ENCODE measurements at regions not wholly inside any gene's neighbourhood (a gene's known extent, or its start where the extent isn't known, plus 50 kb on each side); places are given as distances from the start of the nearest gene placed in this dataset.
"Not testable (repeated sequence)": the region's sequence is repeated elsewhere in the genome, so short reads cannot be mapped to it uniquely, and the experiment has no call there.

DNA sequence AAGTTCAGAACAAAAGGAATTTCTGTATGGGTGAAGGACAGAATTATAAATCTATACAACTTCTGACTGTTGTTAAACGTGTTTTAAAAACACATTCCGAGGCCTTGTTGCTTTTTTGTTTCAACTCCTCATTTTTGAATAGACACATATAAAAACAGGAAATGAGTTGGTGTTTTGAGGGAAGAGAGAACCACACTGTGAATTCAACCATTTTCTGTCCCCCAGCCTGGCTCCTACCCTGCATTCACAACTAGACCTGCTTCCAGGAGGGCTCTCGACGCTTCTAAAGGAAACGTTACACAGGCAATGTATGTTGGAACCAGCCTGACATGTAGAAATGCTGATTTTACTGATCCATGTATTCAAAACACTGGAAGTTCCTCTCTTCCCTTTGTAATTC, 76.5 kb downstream of the OR13A1 start:
- Histone ChIP-seq H3K27ac (ENCODE audit: insufficient read depth, low read length, poor library complexity, severe bottlenecking) (no peak overlapping the region), H3K36me3 (ENCODE audit: control insufficient read depth, insufficient read depth, low read length) (no peaks in the 10 kb centered on the region), H3K4me3 (ENCODE audit: insufficient read depth, low read depth, low read length, poor library complexity, severe bottlenecking) (no peak overlapping the region), H3K27me3 (replicated peaks; ENCODE audit: control insufficient read depth, insufficient read depth, low read length, poor library complexity, severe bottlenecking) (no peaks in the 10 kb centered on the region), H3K9me3 (ENCODE audit: control insufficient read depth, low read length) (no peaks in the 10 kb centered on the region), H3K4me1 (ENCODE audit: control insufficient read depth, insufficient read depth, low read length, poor library complexity, severe bottlenecking) (no peaks in the 10 kb centered on the region)
- no peak for DNase-seq

DNA sequence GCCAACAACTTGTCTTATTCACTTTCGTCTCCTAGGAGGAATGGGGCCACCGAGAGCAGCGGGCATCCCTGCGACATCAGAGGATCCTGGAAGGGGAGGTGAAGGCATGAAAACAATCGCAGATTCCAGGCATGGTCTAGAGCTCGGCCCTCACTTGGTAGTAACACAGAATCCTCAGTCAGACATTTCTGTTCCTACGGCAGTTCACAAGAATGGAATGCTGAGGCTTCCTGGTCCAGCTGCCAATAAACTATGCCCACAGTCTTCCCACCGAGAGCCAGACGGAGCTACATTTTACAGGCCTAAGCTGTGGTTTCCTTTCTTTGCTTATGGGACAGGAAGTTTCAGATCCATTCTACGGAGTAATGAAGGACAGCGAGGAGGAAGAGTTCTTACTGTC, 75.8 kb downstream of the OR13A1 start:
- Histone ChIP-seq H3K4me1 (ENCODE audit: control insufficient read depth, insufficient read depth, low read length, poor library complexity, severe bottlenecking) (no peaks in the 10 kb centered on the region), H3K9me3 (ENCODE audit: control insufficient read depth, low read length) (no peaks in the 10 kb centered on the region), H3K4me3 (ENCODE audit: insufficient read depth, low read depth, low read length, poor library complexity, severe bottlenecking) (no peak overlapping the region), H3K36me3 (ENCODE audit: control insufficient read depth, insufficient read depth, low read length) (no peaks in the 10 kb centered on the region), H3K27me3 (replicated peaks; ENCODE audit: control insufficient read depth, insufficient read depth, low read length, poor library complexity, severe bottlenecking) (no peaks in the 10 kb centered on the region), H3K27ac (ENCODE audit: insufficient read depth, low read length, poor library complexity, severe bottlenecking) (no peak overlapping the region)
- DNase-seq = no peak

DNA sequence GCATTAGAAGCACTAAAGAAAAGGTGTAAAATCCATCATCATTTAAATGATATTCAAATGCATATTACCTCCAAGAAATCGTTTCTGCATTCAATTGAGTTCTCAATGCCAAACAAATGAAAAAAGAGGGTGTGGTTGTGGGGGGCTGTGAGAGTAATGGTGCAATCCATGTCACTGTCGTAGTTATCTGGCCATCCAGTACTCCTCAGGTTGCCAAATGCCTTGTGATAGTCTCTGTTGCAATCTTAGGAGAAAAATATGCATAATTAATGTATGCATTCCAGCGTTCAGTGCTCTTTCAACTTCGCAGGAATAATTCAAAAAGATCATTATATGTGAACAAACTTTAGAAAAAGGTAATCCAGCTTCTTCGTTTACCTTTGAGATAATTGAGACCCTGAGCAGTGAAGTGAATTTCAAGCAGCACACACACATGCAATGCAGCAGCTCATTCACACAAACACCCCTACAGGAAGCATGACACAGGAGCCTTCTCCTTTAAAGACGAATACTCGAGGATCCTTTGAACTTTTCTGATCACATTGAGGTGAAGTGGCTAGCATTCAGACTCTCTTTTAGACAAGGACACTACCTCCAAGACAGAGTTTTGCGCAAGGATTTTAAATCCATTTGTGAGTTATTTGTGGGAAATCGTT, 73.4 kb downstream of the OR13A1 start:
- H3K27me3 ChIP-seq (replicated peaks; ENCODE audit: control insufficient read depth, insufficient read depth, low read length, poor library complexity, severe bottlenecking) = no peaks in the 10 kb centered on the region
- no peak for DNase-seq
- H3K36me3 ChIP-seq (ENCODE audit: control insufficient read depth, insufficient read depth, low read length) = no peaks in the 10 kb centered on the region
- H3K9me3 ChIP-seq (ENCODE audit: control insufficient read depth, low read length) = no peaks in the 10 kb centered on the region
- H3K27ac ChIP-seq (ENCODE audit: insufficient read depth, low read length, poor library complexity, severe bottlenecking) = no peak overlapping the region
- H3K4me1 ChIP-seq (ENCODE audit: control insufficient read depth, insufficient read depth, low read length, poor library complexity, severe bottlenecking) = no peaks in the 10 kb centered on the region
- H3K4me3 ChIP-seq (ENCODE audit: insufficient read depth, low read depth, low read length, poor library complexity, severe bottlenecking) = no peak overlapping the region

DNA sequence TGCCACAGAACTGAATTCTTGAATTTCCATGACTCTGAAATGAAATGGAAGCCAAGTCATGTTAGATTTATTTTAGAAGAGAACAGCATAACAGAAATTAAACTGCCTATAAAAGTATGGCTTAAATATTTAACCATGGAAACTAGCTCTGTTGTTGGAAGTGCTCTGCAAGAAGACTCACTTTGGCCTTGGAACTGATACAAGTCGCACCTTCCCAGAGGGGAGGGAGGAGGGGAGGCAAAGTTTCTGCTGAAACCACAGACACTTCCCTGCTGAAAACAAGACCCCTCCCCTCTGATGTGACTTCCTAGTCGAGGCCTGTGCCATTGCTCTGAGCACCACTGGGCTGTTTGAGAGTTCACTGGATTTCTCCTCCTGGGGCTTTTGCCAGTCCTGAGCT, 72.1 kb downstream of the OR13A1 start:
- Histone ChIP-seq H3K9me3 (ENCODE audit: control insufficient read depth, low read length) (no peaks in the 10 kb centered on the region), H3K36me3 (ENCODE audit: control insufficient read depth, insufficient read depth, low read length) (no peaks in the 10 kb centered on the region), H3K27ac (ENCODE audit: insufficient read depth, low read length, poor library complexity, severe bottlenecking) (no peak overlapping the region), H3K4me1 (ENCODE audit: control insufficient read depth, insufficient read depth, low read length, poor library complexity, severe bottlenecking) (no peaks in the 10 kb centered on the region), H3K4me3 (ENCODE audit: insufficient read depth, low read depth, low read length, poor library complexity, severe bottlenecking) (no peak overlapping the region), H3K27me3 (replicated peaks; ENCODE audit: control insufficient read depth, insufficient read depth, low read length, poor library complexity, severe bottlenecking) (no peaks in the 10 kb centered on the region)
- no peak for DNase-seq

DNA sequence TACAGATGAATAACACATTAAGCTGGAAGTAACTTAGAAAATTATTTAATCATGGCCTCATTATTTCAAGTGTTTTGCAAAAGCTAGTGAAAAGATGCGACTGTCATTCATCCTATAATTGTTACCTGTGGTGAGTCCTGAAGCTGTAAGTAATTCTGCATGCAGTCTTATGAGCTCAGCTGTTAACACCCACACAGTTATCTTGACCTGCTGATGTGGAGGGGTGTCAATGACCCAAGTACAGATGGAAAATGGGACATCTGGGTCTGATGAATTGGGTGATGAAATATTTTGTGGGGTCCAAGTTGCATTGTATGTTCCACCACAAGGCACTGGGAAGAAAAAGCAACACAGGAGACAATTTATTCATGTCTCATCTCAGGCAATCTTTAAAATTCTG, 68.9 kb downstream of the OR13A1 start:
- Histone ChIP-seq H3K4me1 (ENCODE audit: control insufficient read depth, insufficient read depth, low read length, poor library complexity, severe bottlenecking) (no peaks in the 10 kb centered on the region), H3K9me3 (ENCODE audit: control insufficient read depth, low read length) (no peaks in the 10 kb centered on the region), H3K36me3 (ENCODE audit: control insufficient read depth, insufficient read depth, low read length) (no peaks in the 10 kb centered on the region), H3K4me3 (ENCODE audit: insufficient read depth, low read depth, low read length, poor library complexity, severe bottlenecking) (no peak overlapping the region), H3K27me3 (replicated peaks; ENCODE audit: control insufficient read depth, insufficient read depth, low read length, poor library complexity, severe bottlenecking) (no peaks in the 10 kb centered on the region), H3K27ac (ENCODE audit: insufficient read depth, low read length, poor library complexity, severe bottlenecking) (no peak overlapping the region)
- DNase-seq = no peak

DNA sequence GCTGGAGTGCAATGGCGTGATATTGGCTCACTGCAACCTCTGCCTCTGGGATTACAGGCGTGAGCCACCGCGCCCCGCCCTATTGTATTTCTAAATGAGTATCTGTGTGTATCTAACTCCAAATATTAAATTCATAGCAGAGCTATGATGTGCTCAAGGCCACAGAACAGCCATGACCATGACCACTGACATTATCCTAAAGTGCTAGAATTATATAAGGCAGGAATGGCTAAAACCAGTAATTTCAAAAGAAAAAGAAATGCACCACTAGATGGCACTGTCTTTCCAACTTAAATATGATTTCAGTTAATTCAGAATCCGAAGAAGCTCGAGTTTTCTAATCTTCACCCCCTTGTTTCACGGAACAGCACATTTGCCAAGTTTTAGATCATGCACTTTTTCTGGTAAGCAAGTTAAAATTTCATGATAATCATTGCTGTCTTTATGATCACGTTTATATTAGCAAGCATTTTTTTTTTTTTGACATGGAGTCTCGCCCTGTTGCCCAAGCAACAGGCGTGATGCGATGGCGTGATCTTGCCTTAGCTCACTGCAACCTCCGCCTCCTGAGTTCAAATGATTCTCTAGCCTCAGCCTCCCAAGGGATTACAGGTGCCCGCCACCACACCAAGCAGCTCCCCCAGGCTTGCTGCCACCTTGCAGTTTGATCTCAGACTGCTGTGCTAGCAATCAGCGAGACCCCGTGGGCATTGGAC, 65.3 kb downstream of the OR13A1 start:
- Histone ChIP-seq H3K9me3 (ENCODE audit: control insufficient read depth, low read length) (no peaks in the 10 kb centered on the region), H3K27ac (ENCODE audit: insufficient read depth, low read length, poor library complexity, severe bottlenecking) (no peak overlapping the region), H3K36me3 (ENCODE audit: control insufficient read depth, insufficient read depth, low read length) (no peaks in the 10 kb centered on the region), H3K4me1 (ENCODE audit: control insufficient read depth, insufficient read depth, low read length, poor library complexity, severe bottlenecking) (no peaks in the 10 kb centered on the region), H3K4me3 (ENCODE audit: insufficient read depth, low read depth, low read length, poor library complexity, severe bottlenecking) (no peak overlapping the region), H3K27me3 (replicated peaks; ENCODE audit: control insufficient read depth, insufficient read depth, low read length, poor library complexity, severe bottlenecking) (no peaks in the 10 kb centered on the region)
- no peak for DNase-seq

DNA sequence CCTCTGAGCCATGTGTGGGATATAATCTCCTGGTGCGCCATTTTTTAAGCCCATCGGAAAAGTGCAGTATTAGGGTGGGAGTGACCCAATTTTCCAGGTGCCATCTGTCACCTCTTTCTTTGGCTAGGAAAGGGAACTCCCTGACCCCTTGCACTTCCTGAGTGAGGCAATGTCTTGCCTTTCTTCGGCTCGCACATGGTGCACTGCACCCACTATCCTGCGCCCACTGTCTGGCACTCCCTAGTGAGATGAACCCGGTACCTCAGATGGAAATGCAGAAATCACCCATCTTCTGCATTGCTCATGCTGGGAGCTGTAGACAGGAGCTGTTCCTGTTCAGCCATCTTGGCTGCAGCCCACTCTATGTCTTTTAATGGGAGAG, 64.7 kb downstream of the OR13A1 start:
- DNase-seq; H3K4me3 ChIP-seq (ENCODE audit: insufficient read depth, low read depth, low read length, poor library complexity, severe bottlenecking); H3K27ac ChIP-seq (ENCODE audit: insufficient read depth, low read length, poor library complexity, severe bottlenecking); H3K27me3 ChIP-seq (replicated peaks; ENCODE audit: control insufficient read depth, insufficient read depth, low read length, poor library complexity, severe bottlenecking); H3K9me3 ChIP-seq (ENCODE audit: control insufficient read depth, low read length); H3K36me3 ChIP-seq (ENCODE audit: control insufficient read depth, insufficient read depth, low read length); H3K4me1 ChIP-seq (ENCODE audit: control insufficient read depth, insufficient read depth, low read length, poor library complexity, severe bottlenecking): not testable (repeated sequence)

Measured in effector memory CD4-positive, alpha-beta T cell (primary cell).